Body of pancreas (tissue), 4 donors: ENCODE measurements at regions not wholly inside any gene's neighbourhood (a gene's known extent, or its start where the extent isn't known, plus 50 kb on each side); places are given as distances from the start of the nearest gene placed in this dataset.

Source experiments
- ATAC-seq: fragments of 150-250 bp; one replicate; pipeline ENCODE4 v1.9.1; 2016
- DNase-seq, 4 donors: peaks; one replicate each; pipeline ENCODE4 v3.0.0-alpha.2; 2019
- H3K27ac ChIP-seq, 4 donors: fragments of 200-600 bp; sonication (generic); 1 replicate in 3 of 4; 2 replicates in 1 of 4; pipeline versions ENCODE4 v1.5.1 to v1.6.1; 2016 to 2019; ENCODE audit warnings: mild to moderate bottlenecking in 1 of 4, mixed read lengths in 1 of 4, moderate library complexity in 1 of 4
- H3K27me3 ChIP-seq, 2 donors: fragments of 200-600 bp; sonication (generic); one replicate each; pipeline ENCODE4 v1.6.0; 2016; ENCODE audit warnings: mild to moderate bottlenecking in 1 of 2
- H3K36me3 ChIP-seq, 2 donors: fragments of 200-600 bp; sonication (generic); replicated peaks in 1 of 2; 2 replicates each; pipeline ENCODE4 v1.5.1; 2016; ENCODE audit warnings: low read depth in 2 of 2; ENCODE audit not compliant: insufficient read depth in 1 of 2
- H3K4me1 ChIP-seq: fragments of 200-600 bp; sonication (generic); one replicate; pipeline ENCODE4 v1.6.0; 2016
- H3K4me3 ChIP-seq, 2 donors: fragments of 200-600 bp; sonication (generic); 1 replicate in 1 of 2; 2 replicates in 1 of 2; pipeline ENCODE4 v1.5.1; 2016 to 2019
- H3K9me3 ChIP-seq, 3 donors: fragments of 200-600 bp; sonication (generic); 1 replicate in 2 of 3; 2 replicates in 1 of 3; pipeline ENCODE4 v1.5.1; 2016
- CTCF ChIP-seq, 7 experiments: fragments of 450-650 bp in 4 of 7; fragments of 200-600 bp in 3 of 7; sonication (generic) in 3 of 7; IDR thresholded peaks; one replicate each; pipeline ENCODE4 v1.5.1; 2016 to 2019; ENCODE audit warnings: antibody characterized with exemption in 7 of 7
- POLR2A ChIP-seq, 3 donors: fragments of 450-650 bp; IDR thresholded peaks; one replicate each; pipeline ENCODE4 v1.6.1; 2016; ENCODE audit warnings: antibody characterized with exemption in 3 of 3, mild to moderate bottlenecking in 2 of 3
- WGBS, 2 donors: methylation state at CpG; one replicate each; pipeline ENCODE4 v1.1.5; 2017; 5-methylcytosine and 5-hydroxymethylcytosine counted together
- intact Hi-C: fragments of 100-400 bp; cut with DNase I; formaldehyde crosslinking; loops from one replicate; pipeline ENCODE4 v1.15.1; 2023

- H3K27me3 ChIP-seq: no peaks in the 10 kb centered on the region
- no peak overlapping the region for H3K27ac ChIP-seq
- 62 to 73% methylated on average over 3 of the region's 3 CpGs for WGBS, 2 donors
- ATAC-seq: no peak
- no peak for DNase-seq
- intact Hi-C loops: no loop called here
- no peaks in the 10 kb centered on the region for H3K4me1 ChIP-seq
- no peaks in the 10 kb centered on the region for H3K36me3 ChIP-seq
- no peak overlapping the region for H3K4me3 ChIP-seq
- H3K9me3 ChIP-seq: no peaks in the 10 kb centered on the region
- TF ChIP-seq CTCF (IDR thresholded peaks at IDR 0.05): no peak
- no peak for TF ChIP-seq POLR2A (IDR thresholded peaks at IDR 0.05)
Observed at GRCh38 chr5:156253130-156253529, 73.8 kb upstream of the SGCD start.

GRCh38 chr5:156254196-156254595 lies 72.8 kb upstream of the SGCD start:
- Histone ChIP-seq H3K36me3 (no peaks in the 10 kb centered on the region), H3K4me1 (no peaks in the 10 kb centered on the region), H3K4me3 (no peak overlapping the region), H3K27me3 (no peaks in the 10 kb centered on the region), H3K27ac (no peak overlapping the region), H3K9me3 (no peaks in the 10 kb centered on the region)
- ATAC-seq: no peak
- DNase-seq: no peak
- TF ChIP-seq POLR2A (IDR thresholded peaks at IDR 0.05) (no peak), CTCF (IDR thresholded peaks at IDR 0.05) (no peak)
- intact Hi-C loops: no loop called here
- 33 to 47% methylated on average over 2 of the region's 2 CpGs for WGBS, 2 donors

GRCh38 chr5:156256642-156257041 lies 70.3 kb upstream of the SGCD start:
- Histone ChIP-seq H3K27me3 (no peaks in the 10 kb centered on the region), H3K9me3 (no peaks in the 10 kb centered on the region), H3K4me3 (no peak overlapping the region), H3K4me1 (no peaks in the 10 kb centered on the region), H3K36me3 (no peaks in the 10 kb centered on the region), H3K27ac (no peak overlapping the region)
- TF ChIP-seq POLR2A (IDR thresholded peaks at IDR 0.05) (no peak), CTCF (IDR thresholded peaks at IDR 0.05) (no peak)
- intact Hi-C loops: no loop called here
- ATAC-seq (no peak), DNase-seq (no peak)
- WGBS, 2 donors: 79 to 87% methylated on average over 3 of the region's 3 CpGs

- no peaks in the 10 kb centered on the region for H3K9me3 ChIP-seq
- H3K4me1 ChIP-seq: no peaks in the 10 kb centered on the region
- no peaks in the 10 kb centered on the region for H3K36me3 ChIP-seq
- TF ChIP-seq CTCF (IDR thresholded peaks at IDR 0.05): no peak
- no peak for TF ChIP-seq POLR2A (IDR thresholded peaks at IDR 0.05)
- H3K27ac ChIP-seq: no peak overlapping the region
- no peak for DNase-seq
- H3K4me3 ChIP-seq: no peak overlapping the region
- WGBS, 2 donors: 50 to 56% methylated on average over 2 of the region's 2 CpGs
- H3K27me3 ChIP-seq: no peaks in the 10 kb centered on the region
- no peak for ATAC-seq
- intact Hi-C loops: no loop called here
Observed at GRCh38 chr5:156258934-156259333, 68.0 kb upstream of the SGCD start.

GRCh38 chr5:156259618-156260017 lies 67.3 kb upstream of the SGCD start:
- no peaks in the 10 kb centered on the region for H3K9me3 ChIP-seq
- ATAC-seq (no peak), DNase-seq (no peak)
- H3K27me3 ChIP-seq: no peaks in the 10 kb centered on the region
- H3K4me3 ChIP-seq: no peak overlapping the region
- H3K36me3 ChIP-seq: no peaks in the 10 kb centered on the region
- 35 to 43% methylated on average over 5 of the region's 5 CpGs for WGBS, 2 donors
- intact Hi-C loops: no loop called here
- H3K27ac ChIP-seq: no peak overlapping the region
- H3K4me1 ChIP-seq: no peaks in the 10 kb centered on the region
- no peak for TF ChIP-seq CTCF (IDR thresholded peaks at IDR 0.05)
- no peak for TF ChIP-seq POLR2A (IDR thresholded peaks at IDR 0.05)
